ENCODE measurements at regions not wholly inside any gene's neighbourhood (a gene's known extent, or its start where the extent isn't known, plus 50 kb on each side); places are given as distances from the start of the nearest gene placed in this dataset.
A peak's percentile ranks its signal among the peaks of the same experiment; 100 is the strongest.

- TF ChIP-seq CTCF (IDR thresholded peaks at IDR 0.05; ENCODE audit: poor library complexity, severe bottlenecking), result no peak
- no peak overlapping the region for H3K4me3 ChIP-seq (ENCODE audit: severe bottlenecking)
- H3K27ac ChIP-seq (ENCODE audit: poor library complexity, severe bottlenecking), result no peak overlapping the region
- no peaks in the 10 kb centered on the region for H3K9me3 ChIP-seq (ENCODE audit: severe bottlenecking)
- DNase-seq (ENCODE audit: low spot score) (no peak), ATAC-seq (ENCODE audit: low read depth) (no peak)
- no peaks in the 10 kb centered on the region for H3K36me3 ChIP-seq (ENCODE audit: low read depth)
- H3K27me3 ChIP-seq (ENCODE audit: insufficient read depth, poor library complexity, severe bottlenecking), result no peaks in the 10 kb centered on the region
- peaks cover 9% of the 10 kb centered on the region for H3K4me1 ChIP-seq (ENCODE audit: insufficient read depth, poor library complexity, severe bottlenecking)
These were observed 829.5 kb downstream of the ROBO2 start for GRCh38 chr3:77869423-77869822.

- Histone ChIP-seq H3K4me3 (ENCODE audit: severe bottlenecking) (no peak overlapping the region), H3K27me3 (ENCODE audit: insufficient read depth, poor library complexity, severe bottlenecking) (no peaks in the 10 kb centered on the region), H3K27ac (ENCODE audit: poor library complexity, severe bottlenecking) (no peak overlapping the region), H3K4me1 (ENCODE audit: insufficient read depth, poor library complexity, severe bottlenecking) (peaks cover 9% of the 10 kb centered on the region), H3K36me3 (ENCODE audit: low read depth) (no peaks in the 10 kb centered on the region), H3K9me3 (ENCODE audit: severe bottlenecking) (no peaks in the 10 kb centered on the region)
- DNase-seq (ENCODE audit: low spot score) (no peak), ATAC-seq (ENCODE audit: low read depth) (no peak)
- no peak for TF ChIP-seq CTCF (IDR thresholded peaks at IDR 0.05; ENCODE audit: poor library complexity, severe bottlenecking)
These were observed 831.5 kb downstream of the ROBO2 start for GRCh38 chr3:77871436-77871835.

- Histone ChIP-seq H3K4me1 (ENCODE audit: insufficient read depth, poor library complexity, severe bottlenecking) (peaks cover 7% of the 10 kb centered on the region), H3K36me3 (ENCODE audit: low read depth) (no peaks in the 10 kb centered on the region), H3K27ac (ENCODE audit: poor library complexity, severe bottlenecking) (no peak overlapping the region), H3K27me3 (ENCODE audit: insufficient read depth, poor library complexity, severe bottlenecking) (no peaks in the 10 kb centered on the region), H3K4me3 (ENCODE audit: severe bottlenecking) (no peak overlapping the region), H3K9me3 (ENCODE audit: severe bottlenecking) (no peaks in the 10 kb centered on the region)
- no peak for TF ChIP-seq CTCF (IDR thresholded peaks at IDR 0.05; ENCODE audit: poor library complexity, severe bottlenecking)
- no peak for DNase-seq (ENCODE audit: low spot score)
- ATAC-seq (ENCODE audit: low read depth), result no peak
These were observed 833.7 kb downstream of the ROBO2 start for GRCh38 chr3:77873598-77873997.

GRCh38 chr3:77885381-77885780 lies 845.5 kb downstream of the ROBO2 start:
- Histone ChIP-seq H3K27ac (ENCODE audit: poor library complexity, severe bottlenecking) (no peak overlapping the region), H3K9me3 (ENCODE audit: severe bottlenecking) (no peaks in the 10 kb centered on the region), H3K27me3 (ENCODE audit: insufficient read depth, poor library complexity, severe bottlenecking) (no peaks in the 10 kb centered on the region), H3K4me3 (ENCODE audit: severe bottlenecking) (no peak overlapping the region), H3K4me1 (ENCODE audit: insufficient read depth, poor library complexity, severe bottlenecking) (no peaks in the 10 kb centered on the region), H3K36me3 (ENCODE audit: low read depth) (no peaks in the 10 kb centered on the region)
- no peak for DNase-seq (ENCODE audit: low spot score)
- ATAC-seq (ENCODE audit: low read depth), result peak; percentile 56; the same call in 2 of the 3 replicates
- no peak for TF ChIP-seq CTCF (IDR thresholded peaks at IDR 0.05; ENCODE audit: poor library complexity, severe bottlenecking)

- Histone ChIP-seq H3K36me3 (ENCODE audit: low read depth) (no peaks in the 10 kb centered on the region), H3K27ac (ENCODE audit: poor library complexity, severe bottlenecking) (no peak overlapping the region), H3K9me3 (ENCODE audit: severe bottlenecking) (no peaks in the 10 kb centered on the region), H3K27me3 (ENCODE audit: insufficient read depth, poor library complexity, severe bottlenecking) (no peaks in the 10 kb centered on the region), H3K4me3 (ENCODE audit: severe bottlenecking) (no peak overlapping the region), H3K4me1 (ENCODE audit: insufficient read depth, poor library complexity, severe bottlenecking) (no peaks in the 10 kb centered on the region)
- ATAC-seq (ENCODE audit: low read depth), result no peak
- no peak for DNase-seq (ENCODE audit: low spot score)
- no peak for TF ChIP-seq CTCF (IDR thresholded peaks at IDR 0.05; ENCODE audit: poor library complexity, severe bottlenecking)
These were observed 847.7 kb downstream of the ROBO2 start for GRCh38 chr3:77887611-77888010.
